A549 (cell line): ENCODE measurements at regions not wholly inside any gene's neighbourhood (a gene's known extent, or its start where the extent isn't known, plus 50 kb on each side); places are given as distances from the start of the nearest gene placed in this dataset.

Experiments used
- BHLHE40 ChIP-seq: IDR thresholded peaks from 2 replicates; pipeline ENCODE4 v1.6.1; 2012; ENCODE audit warnings: low read depth, low read length, inconsistent platforms
- CEBPB ChIP-seq, 2 experiments: fragments of >200 bp in 1 of 2; sonication (Bioruptor Twin) in 1 of 2; formaldehyde crosslinking in 1 of 2; IDR thresholded peaks; 2 replicates each; pipeline ENCODE4 v1.6.1; 2012 to 2016
- EHF ChIP-seq: fragments of 250-450 bp; sonication (Bioruptor Pico); IDR thresholded peaks from 2 replicates; pipeline ENCODE4 v1.5.0; 2020; ENCODE audit warnings: mild to moderate bottlenecking
- JUNB ChIP-seq: fragments of >200 bp; sonication (Bioruptor Twin); formaldehyde crosslinking; IDR thresholded peaks from 2 replicates; pipeline ENCODE4 v1.6.1; 2016
- POLR2A ChIP-seq: IDR thresholded peaks from 2 replicates; pipeline ENCODE4 v1.6.1; 2012; ENCODE audit warnings: mild to moderate bottlenecking, low read length
- POLR2AphosphoS2 ChIP-seq: conservative IDR thresholded peaks from 2 replicates; pipeline ENCODE4 v1.6.1; 2012; ENCODE audit warnings: low read length, improper control_type of control experiment, inconsistent platforms
- RAD21 ChIP-seq, 2 experiments: fragments of >200 bp in 1 of 2; sonication (Bioruptor Twin) in 1 of 2; formaldehyde crosslinking in 1 of 2; IDR thresholded peaks in 1 of 2; conservative IDR thresholded peaks in 1 of 2; 2 replicates in 1 of 2; 3 replicates in 1 of 2; pipeline ENCODE4 v1.6.1; 2012 to 2018; ENCODE audit warnings: inconsistent platforms in 1 of 2
- ZC3H11A ChIP-seq: fragments of 450-650 bp; IDR thresholded peaks from 2 replicates; pipeline ENCODE4 v1.6.1; 2014; ENCODE audit warnings: antibody characterized with exemption, mild to moderate bottlenecking
- ZSCAN20 ChIP-seq: fragments of 250-450 bp; sonication (Bioruptor Pico); IDR thresholded peaks from 2 replicates; pipeline ENCODE4 v1.8.0; 2022; ENCODE audit warnings: mild to moderate bottlenecking, moderate library complexity
- TF ChIP-seq, protein P1 (sequence below): fragments of >200 bp; sonication (Bioruptor Twin); formaldehyde crosslinking; IDR thresholded peaks from 3 replicates; pipeline ENCODE4 v1.5.1; 2016
- TF ChIP-seq, protein P2 (sequence below): fragments of 450-650 bp; IDR thresholded peaks from 2 replicates; pipeline ENCODE4 v1.6.1; 2014; ENCODE audit warnings: antibody characterized with exemption
- TF ChIP-seq, protein P3 (sequence below): fragments of 150-350 bp; IDR thresholded peaks from 2 replicates; pipeline ENCODE4 v1.6.1; 2014; ENCODE audit warnings: low read depth, mild to moderate bottlenecking, low read length
- TF ChIP-seq, protein P4 (sequence below): fragments of >200 bp; sonication (Bioruptor Twin); formaldehyde crosslinking; IDR thresholded peaks from 2 replicates; pipeline ENCODE4 v1.6.1; 2016
- TF ChIP-seq, protein P5 (sequence below): fragments of 200-600 bp; sonication (generic); IDR thresholded peaks from 2 replicates; pipeline ENCODE4 v1.6.1; 2016; ENCODE audit warnings: antibody characterized with exemption, mild to moderate bottlenecking, moderate library complexity

DNA sequence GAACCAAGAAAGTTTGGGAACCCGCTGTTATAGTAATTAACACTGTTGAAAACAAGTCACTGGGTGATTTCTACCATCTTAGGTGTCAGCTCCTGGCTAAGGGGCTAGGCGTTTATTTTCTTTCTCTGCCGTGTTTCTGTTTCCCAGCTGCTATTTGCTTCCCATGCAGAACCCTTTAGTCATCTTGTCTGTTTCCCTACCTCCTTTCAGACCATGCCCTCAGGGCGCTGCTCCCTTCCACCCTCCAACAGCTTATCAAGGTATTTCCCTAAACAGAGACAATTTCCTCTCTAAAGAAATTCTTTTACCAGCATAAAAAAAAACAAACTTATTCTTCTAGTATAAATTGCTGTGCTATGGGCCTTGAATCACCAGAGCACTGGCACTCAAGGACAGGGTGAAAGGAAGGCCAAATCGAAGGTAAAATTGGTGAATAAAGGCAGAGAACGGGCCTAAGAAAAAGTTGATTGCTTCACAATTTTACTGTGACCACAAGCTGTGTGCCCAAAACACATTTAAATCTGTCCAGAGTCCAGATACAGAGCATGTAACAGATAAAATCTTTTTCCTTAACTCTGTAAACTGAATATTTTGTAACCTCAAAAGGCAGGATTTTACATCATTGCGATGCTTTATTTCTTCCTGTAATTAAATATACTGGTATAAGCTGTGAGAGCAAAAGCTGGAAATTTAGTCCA, 319.2 kb downstream of the ZNF621 start:
- TF ChIP-seq RAD21 (conservative IDR thresholded peaks at IDR 0.05 in 1 of 2, IDR thresholded peaks at IDR 0.05 in 1 of 2), result no peak
- TF ChIP-seq POLR2A, result no peak
- TF ChIP-seq, protein P1, sequence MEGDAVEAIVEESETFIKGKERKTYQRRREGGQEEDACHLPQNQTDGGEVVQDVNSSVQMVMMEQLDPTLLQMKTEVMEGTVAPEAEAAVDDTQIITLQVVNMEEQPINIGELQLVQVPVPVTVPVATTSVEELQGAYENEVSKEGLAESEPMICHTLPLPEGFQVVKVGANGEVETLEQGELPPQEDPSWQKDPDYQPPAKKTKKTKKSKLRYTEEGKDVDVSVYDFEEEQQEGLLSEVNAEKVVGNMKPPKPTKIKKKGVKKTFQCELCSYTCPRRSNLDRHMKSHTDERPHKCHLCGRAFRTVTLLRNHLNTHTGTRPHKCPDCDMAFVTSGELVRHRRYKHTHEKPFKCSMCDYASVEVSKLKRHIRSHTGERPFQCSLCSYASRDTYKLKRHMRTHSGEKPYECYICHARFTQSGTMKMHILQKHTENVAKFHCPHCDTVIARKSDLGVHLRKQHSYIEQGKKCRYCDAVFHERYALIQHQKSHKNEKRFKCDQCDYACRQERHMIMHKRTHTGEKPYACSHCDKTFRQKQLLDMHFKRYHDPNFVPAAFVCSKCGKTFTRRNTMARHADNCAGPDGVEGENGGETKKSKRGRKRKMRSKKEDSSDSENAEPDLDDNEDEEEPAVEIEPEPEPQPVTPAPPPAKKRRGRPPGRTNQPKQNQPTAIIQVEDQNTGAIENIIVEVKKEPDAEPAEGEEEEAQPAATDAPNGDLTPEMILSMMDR, result no peak
- TF ChIP-seq CEBPB (IDR thresholded peaks at IDR 0.05), result no peak
- TF ChIP-seq, protein P2, sequence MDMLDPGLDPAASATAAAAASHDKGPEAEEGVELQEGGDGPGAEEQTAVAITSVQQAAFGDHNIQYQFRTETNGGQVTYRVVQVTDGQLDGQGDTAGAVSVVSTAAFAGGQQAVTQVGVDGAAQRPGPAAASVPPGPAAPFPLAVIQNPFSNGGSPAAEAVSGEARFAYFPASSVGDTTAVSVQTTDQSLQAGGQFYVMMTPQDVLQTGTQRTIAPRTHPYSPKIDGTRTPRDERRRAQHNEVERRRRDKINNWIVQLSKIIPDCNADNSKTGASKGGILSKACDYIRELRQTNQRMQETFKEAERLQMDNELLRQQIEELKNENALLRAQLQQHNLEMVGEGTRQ, result no peak
- no peak for TF ChIP-seq BHLHE40
- no peak for TF ChIP-seq EHF
- TF ChIP-seq, protein P3, sequence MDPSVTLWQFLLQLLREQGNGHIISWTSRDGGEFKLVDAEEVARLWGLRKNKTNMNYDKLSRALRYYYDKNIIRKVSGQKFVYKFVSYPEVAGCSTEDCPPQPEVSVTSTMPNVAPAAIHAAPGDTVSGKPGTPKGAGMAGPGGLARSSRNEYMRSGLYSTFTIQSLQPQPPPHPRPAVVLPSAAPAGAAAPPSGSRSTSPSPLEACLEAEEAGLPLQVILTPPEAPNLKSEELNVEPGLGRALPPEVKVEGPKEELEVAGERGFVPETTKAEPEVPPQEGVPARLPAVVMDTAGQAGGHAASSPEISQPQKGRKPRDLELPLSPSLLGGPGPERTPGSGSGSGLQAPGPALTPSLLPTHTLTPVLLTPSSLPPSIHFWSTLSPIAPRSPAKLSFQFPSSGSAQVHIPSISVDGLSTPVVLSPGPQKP, result no peak
- no peak for TF ChIP-seq POLR2AphosphoS2
- no peak for TF ChIP-seq ZC3H11A
- no peak for TF ChIP-seq JUNB
- TF ChIP-seq, protein P4, sequence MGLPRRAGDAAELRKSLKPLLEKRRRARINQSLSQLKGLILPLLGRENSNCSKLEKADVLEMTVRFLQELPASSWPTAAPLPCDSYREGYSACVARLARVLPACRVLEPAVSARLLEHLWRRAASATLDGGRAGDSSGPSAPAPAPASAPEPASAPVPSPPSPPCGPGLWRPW, result no peak
- no peak for TF ChIP-seq ZSCAN20 (CRISPR knock-in tag)
- TF ChIP-seq, protein P5, sequence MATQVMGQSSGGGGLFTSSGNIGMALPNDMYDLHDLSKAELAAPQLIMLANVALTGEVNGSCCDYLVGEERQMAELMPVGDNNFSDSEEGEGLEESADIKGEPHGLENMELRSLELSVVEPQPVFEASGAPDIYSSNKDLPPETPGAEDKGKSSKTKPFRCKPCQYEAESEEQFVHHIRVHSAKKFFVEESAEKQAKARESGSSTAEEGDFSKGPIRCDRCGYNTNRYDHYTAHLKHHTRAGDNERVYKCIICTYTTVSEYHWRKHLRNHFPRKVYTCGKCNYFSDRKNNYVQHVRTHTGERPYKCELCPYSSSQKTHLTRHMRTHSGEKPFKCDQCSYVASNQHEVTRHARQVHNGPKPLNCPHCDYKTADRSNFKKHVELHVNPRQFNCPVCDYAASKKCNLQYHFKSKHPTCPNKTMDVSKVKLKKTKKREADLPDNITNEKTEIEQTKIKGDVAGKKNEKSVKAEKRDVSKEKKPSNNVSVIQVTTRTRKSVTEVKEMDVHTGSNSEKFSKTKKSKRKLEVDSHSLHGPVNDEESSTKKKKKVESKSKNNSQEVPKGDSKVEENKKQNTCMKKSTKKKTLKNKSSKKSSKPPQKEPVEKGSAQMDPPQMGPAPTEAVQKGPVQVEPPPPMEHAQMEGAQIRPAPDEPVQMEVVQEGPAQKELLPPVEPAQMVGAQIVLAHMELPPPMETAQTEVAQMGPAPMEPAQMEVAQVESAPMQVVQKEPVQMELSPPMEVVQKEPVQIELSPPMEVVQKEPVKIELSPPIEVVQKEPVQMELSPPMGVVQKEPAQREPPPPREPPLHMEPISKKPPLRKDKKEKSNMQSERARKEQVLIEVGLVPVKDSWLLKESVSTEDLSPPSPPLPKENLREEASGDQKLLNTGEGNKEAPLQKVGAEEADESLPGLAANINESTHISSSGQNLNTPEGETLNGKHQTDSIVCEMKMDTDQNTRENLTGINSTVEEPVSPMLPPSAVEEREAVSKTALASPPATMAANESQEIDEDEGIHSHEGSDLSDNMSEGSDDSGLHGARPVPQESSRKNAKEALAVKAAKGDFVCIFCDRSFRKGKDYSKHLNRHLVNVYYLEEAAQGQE, result no peak
